ENCODE measurements at regions not wholly inside any gene's neighbourhood (a gene's known extent, or its start where the extent isn't known, plus 50 kb on each side); places are given as distances from the start of the nearest gene placed in this dataset.

GRCh38 chr14:100667656-100668055, 59.0 kb upstream of the DLK1 start:
- Histone ChIP-seq H3K36me3 (ENCODE audit: control insufficient read depth, insufficient read depth, low read length) (no peaks in the 10 kb centered on the region), H3K4me3 (replicated peaks; ENCODE audit: low read depth, low read length) (no peak overlapping the region), H3K27me3 (replicated peaks; ENCODE audit: control insufficient read depth, insufficient read depth, low read length) (peaks cover 2% of the 10 kb centered on the region; the same call in 1 of the 2 replicates)
- DNase-seq (ENCODE audit: extremely low read depth, insufficient read length), result no peak
- TF ChIP-seq, protein P1, sequence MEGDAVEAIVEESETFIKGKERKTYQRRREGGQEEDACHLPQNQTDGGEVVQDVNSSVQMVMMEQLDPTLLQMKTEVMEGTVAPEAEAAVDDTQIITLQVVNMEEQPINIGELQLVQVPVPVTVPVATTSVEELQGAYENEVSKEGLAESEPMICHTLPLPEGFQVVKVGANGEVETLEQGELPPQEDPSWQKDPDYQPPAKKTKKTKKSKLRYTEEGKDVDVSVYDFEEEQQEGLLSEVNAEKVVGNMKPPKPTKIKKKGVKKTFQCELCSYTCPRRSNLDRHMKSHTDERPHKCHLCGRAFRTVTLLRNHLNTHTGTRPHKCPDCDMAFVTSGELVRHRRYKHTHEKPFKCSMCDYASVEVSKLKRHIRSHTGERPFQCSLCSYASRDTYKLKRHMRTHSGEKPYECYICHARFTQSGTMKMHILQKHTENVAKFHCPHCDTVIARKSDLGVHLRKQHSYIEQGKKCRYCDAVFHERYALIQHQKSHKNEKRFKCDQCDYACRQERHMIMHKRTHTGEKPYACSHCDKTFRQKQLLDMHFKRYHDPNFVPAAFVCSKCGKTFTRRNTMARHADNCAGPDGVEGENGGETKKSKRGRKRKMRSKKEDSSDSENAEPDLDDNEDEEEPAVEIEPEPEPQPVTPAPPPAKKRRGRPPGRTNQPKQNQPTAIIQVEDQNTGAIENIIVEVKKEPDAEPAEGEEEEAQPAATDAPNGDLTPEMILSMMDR (IDR thresholded peaks at IDR 0.05; ENCODE audit: insufficient read depth, low read length, poor library complexity, severe bottlenecking), result no peak

- H3K36me3 ChIP-seq (ENCODE audit: control insufficient read depth, insufficient read depth, low read length), result no peaks in the 10 kb centered on the region
- no peak for DNase-seq (ENCODE audit: extremely low read depth, insufficient read length)
- TF ChIP-seq, protein P1 (IDR thresholded peaks at IDR 0.05; ENCODE audit: insufficient read depth, low read length, poor library complexity, severe bottlenecking), result no peak
- H3K4me3 ChIP-seq (replicated peaks; ENCODE audit: low read depth, low read length), result no peak overlapping the region
- H3K27me3 ChIP-seq (replicated peaks; ENCODE audit: control insufficient read depth, insufficient read depth, low read length), result peaks cover 2% of the 10 kb centered on the region; the same call in 1 of the 2 replicates
Measured at GRCh38 chr14:100668352-100668751, 58.3 kb upstream of the DLK1 start.

DNA sequence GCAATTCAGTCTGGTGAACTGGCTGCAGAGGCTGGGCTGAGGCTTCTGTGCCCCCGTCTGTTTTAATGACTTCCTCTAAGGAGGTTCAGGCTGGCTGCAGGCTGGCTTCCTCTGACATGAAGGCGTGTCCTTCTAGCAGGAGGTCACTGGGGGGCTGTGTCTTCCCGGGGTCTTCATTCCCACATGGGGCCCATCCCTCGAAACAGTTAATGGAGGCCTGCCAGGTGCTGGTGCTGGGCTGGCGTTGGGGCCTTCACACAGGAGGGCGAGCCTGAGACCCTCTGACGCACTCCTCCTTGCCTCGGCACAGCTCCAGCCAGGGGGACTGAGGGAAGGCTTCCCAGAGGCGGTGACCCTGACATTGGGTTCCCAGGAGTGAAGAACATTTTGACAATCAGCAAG, 57.7 kb upstream of the DLK1 start:
- Histone ChIP-seq H3K36me3 (ENCODE audit: control insufficient read depth, insufficient read depth, low read length) (no peaks in the 10 kb centered on the region), H3K27me3 (replicated peaks; ENCODE audit: control insufficient read depth, insufficient read depth, low read length) (peaks cover 2% of the 10 kb centered on the region; the same call in 1 of the 2 replicates)
- TF ChIP-seq, protein P1 (IDR thresholded peaks at IDR 0.05; ENCODE audit: insufficient read depth, low read length, poor library complexity, severe bottlenecking), result no peak

GRCh38 chr14:100669468-100669867, 57.2 kb upstream of the DLK1 start:
- TF ChIP-seq, protein P1 (IDR thresholded peaks at IDR 0.05; ENCODE audit: insufficient read depth, low read length, poor library complexity, severe bottlenecking), result no peak
- Histone ChIP-seq H3K27me3 (replicated peaks; ENCODE audit: control insufficient read depth, insufficient read depth, low read length) (peaks cover 2% of the 10 kb centered on the region; the same call in 1 of the 2 replicates), H3K36me3 (ENCODE audit: control insufficient read depth, insufficient read depth, low read length) (no peaks in the 10 kb centered on the region), H3K4me3 (replicated peaks; ENCODE audit: low read depth, low read length) (no peak overlapping the region)
- no peak for DNase-seq (ENCODE audit: extremely low read depth, insufficient read length)

More for the DNA sequence above, 57.7 kb upstream of the DLK1 start:
- H3K4me3 ChIP-seq (replicated peaks; ENCODE audit: low read depth, low read length), result no peak overlapping the region
- no peak for DNase-seq (ENCODE audit: extremely low read depth, insufficient read length)

DNA sequence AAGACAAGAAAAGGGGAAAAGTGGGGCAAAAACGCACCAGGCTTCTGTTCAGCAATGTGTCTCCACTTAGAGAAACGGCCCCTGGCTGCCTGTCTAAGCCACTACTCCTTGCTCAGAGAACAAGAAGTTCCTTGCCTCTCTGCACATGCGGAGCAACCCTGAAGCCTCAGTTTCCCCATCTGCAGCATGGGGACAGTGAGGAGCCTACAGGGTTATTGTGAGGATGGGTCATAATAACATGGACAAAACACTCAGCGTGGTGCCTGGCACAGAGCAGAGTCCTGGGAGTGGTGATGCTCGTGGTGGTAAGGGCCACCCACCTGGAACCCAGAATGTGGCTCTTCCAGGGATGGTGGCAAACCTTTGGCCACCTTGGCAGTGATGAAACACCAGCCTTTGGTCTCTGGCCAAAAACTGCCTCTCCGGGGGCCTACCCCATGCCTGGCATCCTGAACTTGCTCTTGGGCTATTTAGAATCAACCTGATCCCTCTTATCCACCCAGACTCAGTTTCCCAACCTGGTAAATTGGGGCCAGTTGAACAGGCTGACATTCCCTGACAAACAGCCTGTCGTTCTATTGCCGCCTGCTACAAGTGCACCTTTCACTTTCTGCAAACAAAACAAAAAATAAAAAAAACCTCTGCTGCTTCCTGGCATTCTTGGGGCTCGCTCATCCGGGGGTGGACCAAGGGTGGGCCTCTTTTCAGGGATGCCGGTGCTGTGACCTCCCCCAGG, 56.5 kb upstream of the DLK1 start:
- DNase-seq (ENCODE audit: extremely low read depth, insufficient read length), result no peak
- Histone ChIP-seq H3K36me3 (ENCODE audit: control insufficient read depth, insufficient read depth, low read length) (no peaks in the 10 kb centered on the region), H3K27me3 (replicated peaks; ENCODE audit: control insufficient read depth, insufficient read depth, low read length) (peaks cover 3% of the 10 kb centered on the region; the same call in 1 of the 2 replicates), H3K4me3 (replicated peaks; ENCODE audit: low read depth, low read length) (no peak overlapping the region)
- TF ChIP-seq, protein P1 (IDR thresholded peaks at IDR 0.05; ENCODE audit: insufficient read depth, low read length, poor library complexity, severe bottlenecking), result no peak
